ENCODE measurements at regions not wholly inside any gene's neighbourhood (a gene's known extent, or its start where the extent isn't known, plus 50 kb on each side); places are given as distances from the start of the nearest gene placed in this dataset.

DNA sequence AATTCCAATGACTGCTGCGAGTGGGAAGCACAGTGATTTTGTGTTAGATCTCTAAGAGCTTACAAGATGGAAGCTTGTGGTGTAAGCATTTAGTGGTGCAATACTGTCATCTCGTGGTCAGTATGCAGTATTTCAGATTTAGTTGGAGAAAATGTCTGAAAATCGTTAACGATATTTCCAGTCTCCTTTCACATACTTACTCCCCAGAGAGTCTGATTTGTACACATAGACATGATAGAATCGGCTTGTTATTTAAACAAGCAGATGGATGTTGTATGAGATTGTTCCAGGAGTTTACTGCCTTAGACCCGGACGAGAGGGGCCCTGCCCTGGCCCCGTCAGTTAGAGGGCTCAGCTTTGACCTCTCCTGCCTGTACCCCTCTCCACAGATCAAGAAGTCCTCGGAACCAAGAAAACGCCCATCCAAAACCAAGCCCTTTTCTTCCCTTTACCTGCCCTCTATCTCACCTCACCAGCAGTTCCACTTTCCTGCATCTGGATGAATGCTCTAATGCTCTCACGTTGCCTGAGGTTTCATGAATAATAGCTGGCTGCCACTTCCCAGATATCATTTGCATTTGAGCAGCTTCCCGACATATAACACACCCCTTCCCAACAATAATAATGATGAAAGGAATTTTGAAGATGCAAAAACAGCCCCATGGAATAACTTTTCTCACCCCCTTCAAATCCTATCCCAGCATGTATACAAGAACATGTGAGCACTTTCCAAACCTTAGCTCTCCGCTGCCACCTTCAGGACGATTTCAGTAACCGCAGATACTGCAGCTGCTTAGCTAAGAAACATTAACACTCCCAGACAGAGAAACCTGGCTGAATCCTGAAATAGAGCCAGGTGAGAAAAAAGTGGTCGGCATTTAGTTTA, 247.3 kb downstream of the LTN1 start:
- Histone ChIP-seq H3K27me3 (ENCODE audit: control insufficient read depth in 1 of 2, insufficient read depth in 1 of 2, low read length in 2 of 2) (no peaks in the 10 kb centered on the region), H3K4me2 (ENCODE audit: low read length, poor library complexity, severe bottlenecking) (peak overlapping the region; percentile 84), H3K9me3 (ENCODE audit: control insufficient read depth, low read length) (no peaks in the 10 kb centered on the region), H3K23ac (ENCODE audit: low read length in 2 of 2) (no peak overlapping the region), H3K36me3 (ENCODE audit: control insufficient read depth in 1 of 2, insufficient read depth in 2 of 2, low read depth in 1 of 2, low read length in 2 of 2) (no peaks in the 10 kb centered on the region), H2BK120ac (ENCODE audit: low read depth, low read length) (no peak overlapping the region), H2AFZ (ENCODE audit: low read depth, low read length) (peak overlapping the region; percentile 62), H2BK12ac (ENCODE audit: low read length in 2 of 2) (peak overlapping the region; percentile 29 to 59), H3K9ac (ENCODE audit: low read length) (peak overlapping the region; percentile 87), H3K4me3 (ENCODE audit: insufficient read depth in 1 of 2, low read depth in 1 of 2, low read length in 2 of 2) (peak overlapping the region; percentile 26 to 75), H2BK15ac (ENCODE audit: low read depth, poor library complexity, severe bottlenecking) (no peak overlapping the region), H4K91ac (ENCODE audit: low read length) (no peak overlapping the region), H4K8ac (ENCODE audit: low read length) (peak overlapping the region; percentile 8), H2AK5ac (ENCODE audit: low read length, severe bottlenecking) (peak overlapping the region; percentile 49), H3K27ac (ENCODE audit: low read length, poor library complexity, severe bottlenecking) (no peak overlapping the region), H3K4ac (ENCODE audit: low read depth in 1 of 2, low read length in 2 of 2) (peak overlapping the region in 1 of 2 experiments; percentile 78), H3K79me1 (replicated peaks; ENCODE audit: low read length, poor library complexity, severe bottlenecking) (no peaks in the 10 kb centered on the region), H3K18ac (ENCODE audit: low read depth in 1 of 2, low read length in 2 of 2) (no peak overlapping the region), H3K14ac (ENCODE audit: low read length in 2 of 2) (no peak overlapping the region), H3K4me1 (ENCODE audit: control insufficient read depth, insufficient read depth, low read depth, low read length) (peaks cover 3% of the 10 kb centered on the region), H2BK5ac (ENCODE audit: low read depth, low read length, poor library complexity, severe bottlenecking) (no peak overlapping the region)
- DNase-seq, result peak; percentile 86
- 26% methylated on average over 9 of the region's 16 CpGs for WGBS

- Histone ChIP-seq H3K4ac (ENCODE audit: low read depth in 1 of 2, low read length in 2 of 2) (no peak overlapping the region), H2BK5ac (ENCODE audit: low read depth, low read length, poor library complexity, severe bottlenecking) (no peak overlapping the region), H2AFZ (ENCODE audit: low read depth, low read length) (no peak overlapping the region), H3K9me3 (ENCODE audit: control insufficient read depth, low read length) (no peaks in the 10 kb centered on the region), H3K18ac (ENCODE audit: low read depth in 1 of 2, low read length in 2 of 2) (no peak overlapping the region), H3K4me1 (ENCODE audit: control insufficient read depth, insufficient read depth, low read depth, low read length) (peaks cover 3% of the 10 kb centered on the region), H4K91ac (ENCODE audit: low read length) (no peak overlapping the region), H2BK15ac (ENCODE audit: low read depth, poor library complexity, severe bottlenecking) (no peak overlapping the region), H3K14ac (ENCODE audit: low read length in 2 of 2) (no peak overlapping the region), H2BK12ac (ENCODE audit: low read length in 2 of 2) (no peak overlapping the region), H3K23ac (ENCODE audit: low read length in 2 of 2) (no peak overlapping the region), H2AK5ac (ENCODE audit: low read length, severe bottlenecking) (no peak overlapping the region), H2BK120ac (ENCODE audit: low read depth, low read length) (no peak overlapping the region), H3K27me3 (ENCODE audit: control insufficient read depth in 1 of 2, insufficient read depth in 1 of 2, low read length in 2 of 2) (no peaks in the 10 kb centered on the region), H3K4me2 (ENCODE audit: low read length, poor library complexity, severe bottlenecking) (no peak overlapping the region), H3K79me1 (replicated peaks; ENCODE audit: low read length, poor library complexity, severe bottlenecking) (no peaks in the 10 kb centered on the region), H3K9ac (ENCODE audit: low read length) (no peak overlapping the region), H3K27ac (ENCODE audit: low read length, poor library complexity, severe bottlenecking) (no peak overlapping the region), H3K36me3 (ENCODE audit: control insufficient read depth in 1 of 2, insufficient read depth in 2 of 2, low read depth in 1 of 2, low read length in 2 of 2) (no peaks in the 10 kb centered on the region), H4K8ac (ENCODE audit: low read length) (no peak overlapping the region), H3K4me3 (ENCODE audit: insufficient read depth in 1 of 2, low read depth in 1 of 2, low read length in 2 of 2) (no peak overlapping the region)
- DNase-seq, result no peak
- no CpG with 5 or more reads among the region's 1 CpG for WGBS
Measured at GRCh38 chr21:28743723-28744122, 249.0 kb downstream of the LTN1 start.

DNA sequence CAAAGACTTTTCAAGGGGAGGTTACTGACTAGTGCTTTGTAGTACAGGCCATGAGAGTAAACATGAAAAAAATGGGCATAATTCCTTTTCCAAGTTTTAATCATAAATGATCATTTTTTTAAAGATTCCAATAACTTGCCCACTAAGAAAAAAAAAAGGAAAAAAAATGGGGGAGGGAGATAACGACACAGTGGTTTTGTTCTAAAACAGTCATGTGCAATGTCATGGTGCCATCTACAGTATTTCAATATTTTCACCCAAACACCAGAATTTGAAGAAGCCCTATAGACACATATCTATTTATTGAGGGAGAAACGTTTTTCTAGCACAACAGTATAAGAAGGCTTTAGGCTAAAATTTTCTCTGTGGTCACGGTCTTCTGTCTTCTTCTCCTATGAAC, 250.2 kb downstream of the LTN1 start:
- H2BK120ac ChIP-seq (ENCODE audit: low read depth, low read length), result no peak overlapping the region
- H3K9ac ChIP-seq (ENCODE audit: low read length), result peak overlapping the region; percentile 36
- no peak overlapping the region for H2BK5ac ChIP-seq (ENCODE audit: low read depth, low read length, poor library complexity, severe bottlenecking)
- no peak overlapping the region for H2AK5ac ChIP-seq (ENCODE audit: low read length, severe bottlenecking)
- H3K79me1 ChIP-seq (replicated peaks; ENCODE audit: low read length, poor library complexity, severe bottlenecking), result no peaks in the 10 kb centered on the region
- no peak overlapping the region for H4K91ac ChIP-seq (ENCODE audit: low read length)
- no peak overlapping the region for H3K4me2 ChIP-seq (ENCODE audit: low read length, poor library complexity, severe bottlenecking)
- H3K27me3 ChIP-seq (ENCODE audit: control insufficient read depth in 1 of 2, insufficient read depth in 1 of 2, low read length in 2 of 2), result no peaks in the 10 kb centered on the region
- H3K23ac ChIP-seq (ENCODE audit: low read length in 2 of 2), result no peak overlapping the region
- peaks cover 3% of the 10 kb centered on the region for H3K4me1 ChIP-seq (ENCODE audit: control insufficient read depth, insufficient read depth, low read depth, low read length)
- no peak overlapping the region for H4K8ac ChIP-seq (ENCODE audit: low read length)
- H3K4me3 ChIP-seq (ENCODE audit: insufficient read depth in 1 of 2, low read depth in 1 of 2, low read length in 2 of 2), result no peak overlapping the region
- DNase-seq, result peak; percentile 11
- H3K18ac ChIP-seq (ENCODE audit: low read depth in 1 of 2, low read length in 2 of 2), result no peak overlapping the region
- no peak overlapping the region for H2BK15ac ChIP-seq (ENCODE audit: low read depth, poor library complexity, severe bottlenecking)
- no peaks in the 10 kb centered on the region for H3K9me3 ChIP-seq (ENCODE audit: control insufficient read depth, low read length)
- H2BK12ac ChIP-seq (ENCODE audit: low read length in 2 of 2), result no peak overlapping the region
- H2AFZ ChIP-seq (ENCODE audit: low read depth, low read length), result no peak overlapping the region
- WGBS, result no CpG with 5 or more reads among the region's 3 CpGs
- no peak overlapping the region for H3K4ac ChIP-seq (ENCODE audit: low read depth in 1 of 2, low read length in 2 of 2)
- no peak overlapping the region for H3K14ac ChIP-seq (ENCODE audit: low read length in 2 of 2)
- H3K36me3 ChIP-seq (ENCODE audit: control insufficient read depth in 1 of 2, insufficient read depth in 2 of 2, low read depth in 1 of 2, low read length in 2 of 2), result no peaks in the 10 kb centered on the region
- H3K27ac ChIP-seq (ENCODE audit: low read length, poor library complexity, severe bottlenecking), result no peak overlapping the region

- WGBS, result 100% methylated on average over 2 of the region's 2 CpGs
- no peak overlapping the region for H2BK120ac ChIP-seq (ENCODE audit: low read depth, low read length)
- H3K4me1 ChIP-seq (ENCODE audit: control insufficient read depth, insufficient read depth, low read depth, low read length), result no peaks in the 10 kb centered on the region
Measured at GRCh38 chr21:28740125-28740524, 252.6 kb downstream of the LTN1 start.

More at GRCh38 chr21:28740125-28740524, 252.6 kb downstream of the LTN1 start:
- H4K91ac ChIP-seq (ENCODE audit: low read length), result no peak overlapping the region
- H3K27ac ChIP-seq (ENCODE audit: low read length, poor library complexity, severe bottlenecking), result no peak overlapping the region
- no peak overlapping the region for H3K4me2 ChIP-seq (ENCODE audit: low read length, poor library complexity, severe bottlenecking)
- H3K36me3 ChIP-seq (ENCODE audit: control insufficient read depth in 1 of 2, insufficient read depth in 2 of 2, low read depth in 1 of 2, low read length in 2 of 2), result no peaks in the 10 kb centered on the region
- H3K27me3 ChIP-seq (ENCODE audit: control insufficient read depth in 1 of 2, insufficient read depth in 1 of 2, low read length in 2 of 2), result no peaks in the 10 kb centered on the region
- H2AK5ac ChIP-seq (ENCODE audit: low read length, severe bottlenecking), result no peak overlapping the region
- H3K14ac ChIP-seq (ENCODE audit: low read length in 2 of 2), result peak overlapping the region in 1 of 2 experiments; percentile 17
- no peak overlapping the region for H3K4me3 ChIP-seq (ENCODE audit: insufficient read depth in 1 of 2, low read depth in 1 of 2, low read length in 2 of 2)
- H2AFZ ChIP-seq (ENCODE audit: low read depth, low read length), result no peak overlapping the region
- H3K9me3 ChIP-seq (ENCODE audit: control insufficient read depth, low read length), result peaks cover 4% of the 10 kb centered on the region
- no peak overlapping the region for H3K9ac ChIP-seq (ENCODE audit: low read length)
- H4K8ac ChIP-seq (ENCODE audit: low read length), result no peak overlapping the region
- H3K23ac ChIP-seq (ENCODE audit: low read length in 2 of 2), result no peak overlapping the region
- H2BK15ac ChIP-seq (ENCODE audit: low read depth, poor library complexity, severe bottlenecking), result no peak overlapping the region
- H2BK12ac ChIP-seq (ENCODE audit: low read length in 2 of 2), result no peak overlapping the region
- no peak for DNase-seq
- no peak overlapping the region for H2BK5ac ChIP-seq (ENCODE audit: low read depth, low read length, poor library complexity, severe bottlenecking)
- H3K4ac ChIP-seq (ENCODE audit: low read depth in 1 of 2, low read length in 2 of 2), result no peak overlapping the region
- no peaks in the 10 kb centered on the region for H3K79me1 ChIP-seq (replicated peaks; ENCODE audit: low read length, poor library complexity, severe bottlenecking)
- no peak overlapping the region for H3K18ac ChIP-seq (ENCODE audit: low read depth in 1 of 2, low read length in 2 of 2)
